Neural cell (in vitro differentiated cells): ENCODE measurements at regions not wholly inside any gene's neighbourhood (a gene's known extent, or its start where the extent isn't known, plus 50 kb on each side); places are given as distances from the start of the nearest gene placed in this dataset.

Experiments
- EP300 ChIP-seq: fragments of 450-650 bp; conservative IDR thresholded peaks from 2 replicates; pipeline ENCODE4 v1.6.1; 2014; ENCODE audit warnings: antibody characterized with exemption, mild to moderate bottlenecking, moderate library complexity; ENCODE audit not compliant: poor library complexity, severe bottlenecking
- EZH2 ChIP-seq: fragments of 200-600, 300-800 bp; shearing (Covaris generic), sonication (generic); IDR thresholded peaks from 2 replicates; pipeline ENCODE4 v1.6.1; 2014; ENCODE audit warnings: antibody characterized with exemption, low read length, borderline replicate concordance, mild to moderate bottlenecking; ENCODE audit not compliant: insufficient read depth, poor library complexity, severe bottlenecking
- POLR2AphosphoS5 ChIP-seq: IDR thresholded peaks from 2 replicates; pipeline ENCODE4 v1.6.1; 2012
- RAD21 ChIP-seq: fragments of 450-650 bp; conservative IDR thresholded peaks from 2 replicates; pipeline ENCODE4 v1.6.1; 2014; ENCODE audit warnings: antibody characterized with exemption, mild to moderate bottlenecking, moderate library complexity
- TAF1 ChIP-seq: IDR thresholded peaks from 2 replicates; pipeline ENCODE4 v1.6.1; 2012; ENCODE audit warnings: low read depth
- TF ChIP-seq, protein P1 (sequence below): fragments of 450-650 bp; IDR thresholded peaks from 2 replicates; pipeline ENCODE4 v1.5.1; 2014; ENCODE audit warnings: antibody characterized with exemption, mild to moderate bottlenecking, moderate library complexity; ENCODE audit not compliant: poor library complexity, severe bottlenecking

DNA sequence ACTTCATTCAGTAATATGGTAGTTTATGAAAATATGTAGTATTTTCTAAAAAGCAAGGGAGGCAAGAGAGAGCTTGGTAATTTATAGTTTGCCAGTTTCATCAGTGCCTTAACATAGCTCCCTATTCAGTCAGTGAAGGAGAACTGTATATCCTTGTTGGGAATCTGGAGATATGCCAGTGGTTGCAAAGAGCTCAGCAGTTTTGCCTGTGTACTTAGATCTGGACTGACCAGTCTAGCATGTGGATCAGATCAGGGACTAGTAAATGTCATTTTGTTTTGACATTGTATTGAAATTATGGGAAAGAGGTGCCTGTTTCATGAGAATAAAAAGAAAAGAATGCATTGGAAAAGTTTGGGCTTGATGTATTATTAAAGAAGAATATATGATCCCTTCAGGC, 88.6 kb downstream of the ZIC3 start:
- TF ChIP-seq, protein P1, sequence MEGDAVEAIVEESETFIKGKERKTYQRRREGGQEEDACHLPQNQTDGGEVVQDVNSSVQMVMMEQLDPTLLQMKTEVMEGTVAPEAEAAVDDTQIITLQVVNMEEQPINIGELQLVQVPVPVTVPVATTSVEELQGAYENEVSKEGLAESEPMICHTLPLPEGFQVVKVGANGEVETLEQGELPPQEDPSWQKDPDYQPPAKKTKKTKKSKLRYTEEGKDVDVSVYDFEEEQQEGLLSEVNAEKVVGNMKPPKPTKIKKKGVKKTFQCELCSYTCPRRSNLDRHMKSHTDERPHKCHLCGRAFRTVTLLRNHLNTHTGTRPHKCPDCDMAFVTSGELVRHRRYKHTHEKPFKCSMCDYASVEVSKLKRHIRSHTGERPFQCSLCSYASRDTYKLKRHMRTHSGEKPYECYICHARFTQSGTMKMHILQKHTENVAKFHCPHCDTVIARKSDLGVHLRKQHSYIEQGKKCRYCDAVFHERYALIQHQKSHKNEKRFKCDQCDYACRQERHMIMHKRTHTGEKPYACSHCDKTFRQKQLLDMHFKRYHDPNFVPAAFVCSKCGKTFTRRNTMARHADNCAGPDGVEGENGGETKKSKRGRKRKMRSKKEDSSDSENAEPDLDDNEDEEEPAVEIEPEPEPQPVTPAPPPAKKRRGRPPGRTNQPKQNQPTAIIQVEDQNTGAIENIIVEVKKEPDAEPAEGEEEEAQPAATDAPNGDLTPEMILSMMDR = no peak
- no peak for TF ChIP-seq EZH2
- no peak for TF ChIP-seq EP300
- no peak for TF ChIP-seq TAF1
- no peak for TF ChIP-seq POLR2AphosphoS5
- no peak for TF ChIP-seq RAD21
